Femur (tissue), 1 donor: ENCODE measurements at regions not wholly inside any gene's neighbourhood (a gene's known extent, or its start where the extent isn't known, plus 50 kb on each side); places are given as distances from the start of the nearest gene placed in this dataset.

Experiments used
- DNase-seq: peaks from one replicate; pipeline ENCODE4 v3.0.0-alpha.2; 2017

- DNase-seq, result peak; percentile 39
Observed at GRCh38 chr1:114310695-114311271, 157.1 kb upstream of the SYT6 start.

- no peak for DNase-seq
Observed at GRCh38 chr1:114302821-114303220, 149.2 kb upstream of the SYT6 start.

DNA sequence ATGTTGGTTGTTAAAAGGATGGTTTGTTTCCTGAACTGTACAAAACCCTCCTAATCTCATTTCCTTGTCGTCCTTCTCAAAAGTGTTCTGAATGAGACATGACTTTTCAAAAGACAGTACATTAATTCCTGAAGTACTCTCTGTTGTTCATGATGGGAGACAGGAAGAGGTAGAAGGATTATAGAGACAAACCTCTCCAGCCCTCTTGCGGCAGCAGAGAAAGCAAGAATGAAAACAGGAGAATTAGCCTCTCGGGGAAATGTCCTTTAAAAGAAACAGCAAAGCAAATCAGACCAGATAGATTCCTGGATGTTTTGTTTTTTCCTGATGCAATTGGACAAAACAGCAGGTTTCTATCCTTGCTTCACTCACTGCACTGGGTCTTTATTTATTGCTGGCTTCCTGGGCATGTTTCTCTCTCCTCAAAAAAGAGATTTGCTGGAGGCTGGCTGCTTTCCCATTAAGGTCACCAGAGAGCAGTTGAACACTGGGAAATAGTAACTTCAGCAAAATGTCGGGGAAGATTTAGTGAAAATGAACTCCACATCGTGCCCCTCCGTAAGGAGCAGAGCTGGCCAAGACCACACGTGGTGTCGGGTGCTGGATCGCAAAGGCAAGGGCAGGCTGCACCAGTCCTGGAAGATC, 145.8 kb upstream of the SYT6 start:
- no peak for DNase-seq

GRCh38 chr1:114298008-114298407, 144.3 kb upstream of the SYT6 start:
- DNase-seq, result no peak

GRCh38 chr1:114296413-114296812, 142.7 kb upstream of the SYT6 start:
- DNase-seq, result no peak

DNA sequence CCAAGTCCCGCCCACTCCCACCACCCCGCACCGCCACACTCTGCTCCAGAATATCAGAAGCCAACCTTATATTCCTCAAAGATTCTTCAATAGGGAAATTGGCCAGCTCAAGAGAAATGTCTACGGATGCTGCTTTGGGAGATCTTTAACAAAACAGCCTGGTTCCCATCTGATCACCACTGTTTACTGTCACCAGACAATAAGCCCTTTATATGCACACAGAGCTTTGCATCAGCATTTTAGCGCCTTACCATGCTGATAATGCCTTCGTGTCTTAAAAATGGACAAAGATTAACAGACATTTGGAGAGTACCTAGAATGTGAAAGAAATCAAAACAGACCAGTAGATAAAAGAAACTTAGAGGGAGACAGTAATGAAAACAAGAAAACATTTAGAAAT, 141.7 kb upstream of the SYT6 start:
- DNase-seq, result no peak

GRCh38 chr1:114292835-114293234, 139.2 kb upstream of the SYT6 start:
- no peak for DNase-seq

DNA sequence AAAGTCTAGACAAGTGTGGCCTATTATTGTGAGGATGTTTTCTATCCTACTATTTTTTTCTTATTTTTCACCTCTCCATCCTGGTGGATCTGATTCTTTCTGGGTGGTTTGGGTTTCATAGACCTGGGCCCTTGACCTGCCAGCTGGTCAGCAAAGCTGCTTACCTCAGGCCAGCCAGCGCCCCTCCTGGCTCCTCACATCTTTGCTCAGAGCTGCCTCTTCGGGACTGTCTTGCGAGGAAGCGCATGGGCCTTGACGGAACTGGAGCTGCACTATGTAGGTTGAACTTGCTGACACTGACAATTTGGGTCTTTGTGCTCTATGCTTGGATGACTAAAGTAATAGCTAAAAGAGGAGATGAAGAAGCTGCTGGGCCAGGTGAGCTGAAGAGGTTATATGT, 138.5 kb upstream of the SYT6 start:
- DNase-seq, result no peak

- no peak for DNase-seq
Observed at GRCh38 chr1:114290776-114291175, 137.1 kb upstream of the SYT6 start.

DNA sequence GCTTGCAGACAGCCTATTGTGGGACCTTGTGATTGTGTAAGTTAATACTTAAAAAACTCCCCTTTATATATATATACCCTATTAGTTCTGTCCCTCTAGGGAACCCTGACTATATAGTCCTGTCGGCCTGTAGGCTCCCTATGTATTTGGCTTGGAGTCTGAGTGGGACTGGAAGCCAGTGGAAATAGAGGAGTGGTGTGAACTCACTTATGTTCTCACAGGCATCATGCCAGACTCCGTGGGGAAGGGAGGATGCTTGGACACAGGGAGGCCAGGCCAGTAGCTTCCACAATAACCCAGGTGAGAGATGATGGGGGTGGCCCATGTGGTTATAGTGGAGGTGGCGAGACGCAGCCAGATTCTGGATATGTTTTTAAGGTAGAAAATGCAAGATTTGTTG, 136.7 kb upstream of the SYT6 start:
- DNase-seq, result peak; percentile 31

- no peak for DNase-seq
Observed at GRCh38 chr1:114289824-114290223, 136.2 kb upstream of the SYT6 start.

GRCh38 chr1:114289306-114289705, 135.6 kb upstream of the SYT6 start:
- peak; percentile 30 for DNase-seq

DNA sequence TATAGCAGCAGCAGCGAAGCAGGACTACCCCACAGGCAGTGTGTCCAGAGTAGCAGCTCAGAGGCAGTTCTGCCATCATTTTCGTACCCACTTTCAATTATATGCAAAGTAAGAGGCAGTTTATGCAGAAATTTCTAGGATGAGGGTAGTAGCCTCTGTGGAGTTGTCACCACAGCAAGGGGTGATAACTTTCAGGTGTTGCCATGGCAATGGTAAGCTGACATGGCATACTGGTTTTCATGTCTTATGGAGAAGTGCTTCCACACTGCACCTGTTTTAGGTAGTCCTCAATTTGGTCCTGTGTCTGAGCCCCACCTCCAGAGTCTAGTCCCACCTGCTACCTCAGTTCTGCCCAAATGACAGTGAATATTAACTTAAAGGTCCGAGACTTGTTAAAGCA, 133.3 kb upstream of the SYT6 start:
- DNase-seq, result no peak

- no peak for DNase-seq
Observed at GRCh38 chr1:114286179-114286578, 132.5 kb upstream of the SYT6 start.

DNA sequence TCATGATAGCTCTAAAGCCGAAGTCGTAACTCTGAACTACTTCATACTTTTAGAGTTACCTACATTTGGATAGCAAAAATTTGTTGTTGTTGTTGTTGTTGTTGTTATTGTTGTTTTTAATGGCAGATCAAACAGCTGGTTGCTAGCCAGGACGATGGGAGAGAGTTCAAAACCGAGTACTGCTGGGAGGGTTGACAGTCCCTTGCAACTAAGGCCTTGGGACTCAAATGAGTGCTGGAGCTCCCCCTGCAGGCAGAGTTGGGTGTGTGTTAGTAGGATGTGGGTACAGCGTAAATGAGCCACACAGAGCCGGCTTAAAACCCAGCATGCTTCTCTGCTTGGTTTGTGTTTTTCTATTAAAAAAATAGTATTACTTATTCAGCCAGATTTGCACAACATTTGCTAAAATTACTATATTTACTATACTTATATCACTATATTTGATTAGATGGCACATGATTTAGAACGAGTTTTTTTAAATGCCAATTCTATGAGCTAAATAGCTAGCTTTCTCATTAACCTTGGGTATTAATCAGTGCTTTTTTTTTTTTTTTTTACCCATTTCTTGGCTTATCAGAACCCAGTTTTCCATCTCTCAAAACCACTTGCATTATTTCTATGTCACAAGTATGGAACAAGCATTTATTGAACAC, 129.2 kb upstream of the SYT6 start:
- DNase-seq, result peak; percentile 90

DNA sequence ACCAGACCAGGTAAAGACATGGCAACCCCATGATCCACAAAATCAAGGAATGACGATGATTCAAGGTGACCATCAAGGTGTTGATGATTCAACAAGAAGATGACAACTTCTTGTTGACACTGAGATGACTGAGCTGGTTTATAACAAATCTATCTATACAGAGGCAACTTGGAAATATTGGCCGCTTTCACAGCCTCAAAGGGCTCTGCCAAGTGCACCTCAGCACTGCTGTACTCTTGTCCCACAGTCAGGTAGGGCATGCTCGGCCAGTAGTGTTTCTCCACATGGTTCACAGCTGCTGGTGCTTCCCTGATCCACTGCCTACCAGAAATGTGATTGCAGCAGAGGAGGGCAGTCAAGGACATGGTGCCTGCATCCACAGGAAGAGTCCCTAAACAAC, 125.2 kb upstream of the SYT6 start:
- no peak for DNase-seq

DNA sequence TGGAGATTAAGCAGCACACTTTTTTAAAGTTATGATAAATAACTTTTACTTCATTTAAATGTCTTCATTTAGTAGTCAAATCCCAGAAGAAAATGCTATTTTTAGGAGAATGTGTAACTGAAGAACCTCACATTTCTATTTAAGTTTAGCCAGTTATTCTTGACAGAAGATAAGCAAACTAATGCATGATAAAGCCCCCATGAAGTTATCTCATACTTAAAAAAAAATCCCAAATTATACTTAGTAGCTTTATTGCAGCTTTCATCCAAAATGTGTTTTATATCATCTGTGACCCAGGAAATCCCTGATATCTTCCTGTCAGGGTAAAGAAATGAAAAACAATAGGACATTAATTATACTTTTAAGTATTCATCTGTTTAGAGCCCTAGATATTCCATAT, 124.8 kb upstream of the SYT6 start:
- DNase-seq, result no peak

GRCh38 chr1:114274621-114275317, 121.1 kb upstream of the SYT6 start:
- DNase-seq, result peak; percentile 37

- no peak for DNase-seq
Observed at GRCh38 chr1:114272593-114272992, 118.9 kb upstream of the SYT6 start.

GRCh38 chr1:114270718-114271117, 117.0 kb upstream of the SYT6 start:
- no peak for DNase-seq

GRCh38 chr1:114270282-114270681, 116.6 kb upstream of the SYT6 start:
- no peak for DNase-seq

DNA sequence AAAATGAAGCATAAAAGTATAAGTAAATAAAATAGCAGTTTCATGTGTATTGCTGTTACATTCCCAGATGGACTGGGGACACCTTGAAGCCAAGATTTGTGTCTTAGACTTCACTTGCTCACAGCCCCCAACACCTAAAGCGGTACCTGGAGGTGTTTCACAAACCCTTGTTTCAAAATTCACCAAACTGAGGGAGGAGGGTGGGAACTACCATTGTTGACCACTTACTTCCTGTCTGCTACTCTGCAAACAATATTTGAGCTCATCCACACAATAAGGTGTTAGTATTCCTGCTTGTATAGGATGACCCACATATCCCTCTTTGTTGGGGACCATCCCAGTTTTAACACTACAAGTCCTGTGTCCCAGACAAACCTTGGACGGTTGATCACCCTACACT, 115.9 kb upstream of the SYT6 start:
- DNase-seq, result no peak

DNA sequence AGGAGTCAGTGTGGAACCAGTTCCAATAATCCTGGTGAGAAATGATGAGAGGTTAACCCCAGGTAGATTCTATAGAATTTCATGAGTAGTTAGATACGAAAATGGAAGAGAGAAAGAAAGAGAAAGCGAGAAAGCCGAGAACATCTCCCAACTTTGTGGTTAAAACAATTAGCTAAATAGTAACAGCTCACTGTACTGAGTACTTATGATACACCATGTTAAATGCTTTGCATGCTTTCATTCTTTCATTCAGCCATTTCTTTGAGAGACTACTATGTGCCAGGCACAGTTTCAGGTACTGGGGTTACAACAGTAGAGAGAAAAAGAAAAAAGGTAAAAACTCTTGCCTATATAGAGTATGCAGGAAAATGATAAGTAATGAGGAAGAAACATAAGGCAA, 109.7 kb upstream of the SYT6 start:
- DNase-seq, result no peak

- DNase-seq, result no peak
Observed at GRCh38 chr1:114262337-114262736, 108.7 kb upstream of the SYT6 start.
